Endothelial cell of umbilical vein (primary cell): ENCODE measurements at regions not wholly inside any gene's neighbourhood (a gene's known extent, or its start where the extent isn't known, plus 50 kb on each side); places are given as distances from the start of the nearest gene placed in this dataset.

Source experiments
- BruUV-seq: library from RNA; stranded (reverse); fragments of 400-500 nt; replicated peaks from 2 replicates; lab custom pipeline; 2021; lab: Mats Ljungman, UMichigan
- CTCF ChIA-PET: fragments of 300-600, 350-600 bp; sonication (Branson Sonifier 250); formaldehyde crosslinking; loops from one replicate; lab custom pipeline; 2021; ENCODE audit warnings: antibody characterized with exemption, inconsistent platforms; lab: Charles Lee
- POLR2A ChIA-PET: fragments of 300-600, 350-600 bp; sonication (Branson Sonifier 250); formaldehyde crosslinking; loops from one replicate; lab custom pipeline; 2021; ENCODE audit warnings: antibody characterized with exemption, inconsistent platforms; lab: Charles Lee
- DNase-seq: peaks from one replicate; pipeline ENCODE4 v3.0.0-alpha.2; 2011; ENCODE audit warnings: low read depth, low spot score
- FAIRE-seq: peaks from 2 replicates; lab custom pipeline; 2011; peaks lifted over from hg19 to GRCh38; lab: Jason Lieb, UNC
- H2AFZ ChIP-seq: 2 replicates; pipeline ENCODE4 v1.6.0; 2012; ENCODE audit warnings: low read depth, low read length, control low read depth, inconsistent platforms
- H3K27ac ChIP-seq: 2 replicates; pipeline ENCODE4 v1.5.1; 2011; ENCODE audit warnings: low read depth, mild to moderate bottlenecking, control low read depth, low read length, moderate library complexity; ENCODE audit not compliant: insufficient read depth
- H3K27me3 ChIP-seq, 2 experiments: 2 replicates each; pipeline versions ENCODE4 v1.6.0 to v1.6.1; 2011; ENCODE audit warnings: low read length in 2 of 2, mixed read lengths in 1 of 2; ENCODE audit not compliant: control insufficient read depth in 2 of 2, insufficient read depth in 2 of 2
- H3K36me3 ChIP-seq, 2 experiments: 2 replicates in 1 of 2; 3 replicates in 1 of 2; pipeline ENCODE4 v1.5.1; 2011; ENCODE audit warnings: low read length in 2 of 2, mild to moderate bottlenecking in 1 of 2, moderate library complexity in 1 of 2; ENCODE audit not compliant: control insufficient read depth in 2 of 2, insufficient read depth in 2 of 2; ENCODE audit errors: extremely low read depth in 1 of 2
- H3K4me1 ChIP-seq: 3 replicates; pipeline ENCODE4 v1.5.1; 2011; ENCODE audit warnings: mild to moderate bottlenecking, low read length; ENCODE audit not compliant: control insufficient read depth, insufficient read depth; ENCODE audit errors: extremely low read depth
- H3K4me2 ChIP-seq: 2 replicates; pipeline ENCODE4 v1.6.1; 2011; ENCODE audit warnings: low read length, control low read depth, mixed read lengths; ENCODE audit not compliant: insufficient read depth
- H3K4me3 ChIP-seq, 3 experiments: fragments of 200-600 bp in 1 of 3; sonication (generic), shearing (Covaris generic) in 1 of 3; replicated peaks in 1 of 3; 2 replicates each; pipeline ENCODE4 v1.5.1; 2011 to 2016; ENCODE audit warnings: control low read depth in 3 of 3, low read length in 3 of 3, mild to moderate bottlenecking in 2 of 3, inconsistent platforms in 1 of 3, low read depth in 1 of 3, moderate library complexity in 1 of 3; ENCODE audit not compliant: insufficient read depth in 1 of 3
- H3K79me2 ChIP-seq: 2 replicates; pipeline ENCODE4 v1.6.0; 2012; ENCODE audit warnings: low read length, inconsistent platforms; ENCODE audit not compliant: control insufficient read depth, insufficient read depth
- H3K9ac ChIP-seq: replicated peaks from 2 replicates; pipeline ENCODE3; 2011; ENCODE audit warnings: low read length, control low read depth; ENCODE audit not compliant: insufficient read depth; ENCODE audit errors: extremely low read depth
- H3K9me1 ChIP-seq: replicated peaks from 3 replicates; pipeline ENCODE4 v1.6.0; 2011; ENCODE audit warnings: mild to moderate bottlenecking, low read length; ENCODE audit not compliant: control insufficient read depth, insufficient read depth; ENCODE audit errors: extremely low read depth
- H3K9me3 ChIP-seq: replicated peaks from 2 replicates; pipeline ENCODE4 v1.5.1; 2012; ENCODE audit warnings: low read length, inconsistent platforms; ENCODE audit not compliant: control insufficient read depth, insufficient read depth
- H4K20me1 ChIP-seq: replicated peaks from 2 replicates; pipeline ENCODE3; 2011; ENCODE audit warnings: mild to moderate bottlenecking, low read length; ENCODE audit not compliant: control insufficient read depth, insufficient read depth; ENCODE audit errors: extremely low read depth
- EZH2 ChIP-seq: IDR thresholded peaks from 2 replicates; pipeline ENCODE4 v1.6.1; 2012; ENCODE audit warnings: borderline replicate concordance, low read depth, mild to moderate bottlenecking, moderate library complexity, low read length, inconsistent platforms; ENCODE audit not compliant: severe bottlenecking
- FOS ChIP-seq: IDR thresholded peaks from 2 replicates; pipeline ENCODE4 v1.6.1; 2011; ENCODE audit warnings: mild to moderate bottlenecking, low read length, moderate library complexity, borderline replicate concordance; ENCODE audit not compliant: insufficient read depth
- GATA2 ChIP-seq: IDR thresholded peaks from 2 replicates; pipeline ENCODE4 v1.7.0; 2011; ENCODE audit warnings: low read depth, mild to moderate bottlenecking, moderate library complexity, mixed read lengths, low read length; ENCODE audit not compliant: insufficient read length, insufficient read depth
- JUN ChIP-seq: IDR thresholded peaks from 2 replicates; pipeline ENCODE4 v1.6.1; 2011; ENCODE audit warnings: borderline replicate concordance, low read depth; ENCODE audit not compliant: insufficient read length, insufficient read depth
- MAX ChIP-seq: IDR thresholded peaks from 2 replicates; pipeline ENCODE4 v1.6.1; 2011; ENCODE audit not compliant: insufficient read depth, insufficient read length
- MYC ChIP-seq: IDR thresholded peaks from one replicate; pipeline ENCODE4 v1.6.1; 2011; ENCODE audit warnings: mild to moderate bottlenecking, low read depth, low read length
- POLR2A ChIP-seq: IDR thresholded peaks from 2 replicates; pipeline ENCODE4 v1.6.1; 2012; ENCODE audit warnings: low read depth, mild to moderate bottlenecking, control low read depth, low read length
- POLR2AphosphoS5 ChIP-seq: IDR thresholded peaks from 2 replicates; pipeline ENCODE4 v1.6.1; 2012; ENCODE audit warnings: low read depth, mild to moderate bottlenecking, control low read depth, low read length, moderate library complexity; ENCODE audit not compliant: insufficient read depth
- dilution Hi-C: fragments of 300-500 bp; cut with MboI; formaldehyde crosslinking; loops from one replicate; pipeline ENCODE4 v1.15.0; 2019; ENCODE audit warnings: low sequenced_read_pairs; ENCODE audit not compliant: extremely low pct_ligation_motif_present
- intact Hi-C: fragments of 100-400 bp; cut with micrococcal nuclease; formaldehyde crosslinking; loops from one replicate; pipeline ENCODE4 v1.10.0; 2022
- TF ChIP-seq, protein P1 (sequence below), 2 donors: IDR thresholded peaks; 1 replicate in 1 of 2; 2 replicates in 1 of 2; pipeline ENCODE4 v1.5.1; 2011; ENCODE audit warnings: low read length in 2 of 2, mild to moderate bottlenecking in 2 of 2, moderate library complexity in 2 of 2, control low read depth in 1 of 2, inconsistent platforms in 1 of 2, low read depth in 1 of 2; ENCODE audit not compliant: insufficient read depth in 1 of 2; ENCODE audit errors: extremely low read depth in 1 of 2

GRCh38 chr11:109193880-109194279, 228.1 kb upstream of the C11orf87 start:
- dilution Hi-C loops: no loop called here
- no peak overlapping the region for H2AFZ ChIP-seq
- intact Hi-C loops: no loop called here
- no peak overlapping the region for H3K4me3 ChIP-seq
- no peaks in the 10 kb centered on the region for H3K36me3 ChIP-seq
- H3K27ac ChIP-seq: no peak overlapping the region
- H3K9me1 ChIP-seq: no peaks in the 10 kb centered on the region
- H4K20me1 ChIP-seq: no peaks in the 10 kb centered on the region
- H3K9me3 ChIP-seq: no peaks in the 10 kb centered on the region
- no peaks in the 10 kb centered on the region for H3K4me1 ChIP-seq
- TF ChIP-seq POLR2A: no peak
- TF ChIP-seq EZH2: no peak
- TF ChIP-seq FOS: no peak
- TF ChIP-seq MYC: no peak
- TF ChIP-seq, protein P1, sequence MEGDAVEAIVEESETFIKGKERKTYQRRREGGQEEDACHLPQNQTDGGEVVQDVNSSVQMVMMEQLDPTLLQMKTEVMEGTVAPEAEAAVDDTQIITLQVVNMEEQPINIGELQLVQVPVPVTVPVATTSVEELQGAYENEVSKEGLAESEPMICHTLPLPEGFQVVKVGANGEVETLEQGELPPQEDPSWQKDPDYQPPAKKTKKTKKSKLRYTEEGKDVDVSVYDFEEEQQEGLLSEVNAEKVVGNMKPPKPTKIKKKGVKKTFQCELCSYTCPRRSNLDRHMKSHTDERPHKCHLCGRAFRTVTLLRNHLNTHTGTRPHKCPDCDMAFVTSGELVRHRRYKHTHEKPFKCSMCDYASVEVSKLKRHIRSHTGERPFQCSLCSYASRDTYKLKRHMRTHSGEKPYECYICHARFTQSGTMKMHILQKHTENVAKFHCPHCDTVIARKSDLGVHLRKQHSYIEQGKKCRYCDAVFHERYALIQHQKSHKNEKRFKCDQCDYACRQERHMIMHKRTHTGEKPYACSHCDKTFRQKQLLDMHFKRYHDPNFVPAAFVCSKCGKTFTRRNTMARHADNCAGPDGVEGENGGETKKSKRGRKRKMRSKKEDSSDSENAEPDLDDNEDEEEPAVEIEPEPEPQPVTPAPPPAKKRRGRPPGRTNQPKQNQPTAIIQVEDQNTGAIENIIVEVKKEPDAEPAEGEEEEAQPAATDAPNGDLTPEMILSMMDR (IDR thresholded peaks at IDR 0.05; ENCODE audit: extremely low read depth in 1 of 2, insufficient read depth in 1 of 2, low read depth in 1 of 2, low read length in 2 of 2): no peak
- no peak for TF ChIP-seq JUN
- TF ChIP-seq POLR2AphosphoS5: no peak
- TF ChIP-seq GATA2: no peak
- TF ChIP-seq MAX: no peak
- CTCF ChIA-PET: no interaction called here
- no peak overlapping the region for H3K9ac ChIP-seq
- FAIRE-seq (no peak), DNase-seq (no peak)
- BruUV-seq: no TSS peak
- no peak overlapping the region for H3K4me2 ChIP-seq
- no peaks in the 10 kb centered on the region for H3K79me2 ChIP-seq
- POLR2A ChIA-PET: no interaction called here
- H3K27me3 ChIP-seq: no peaks in the 10 kb centered on the region
